ENCODE measurements at regions not wholly inside any gene's neighbourhood (a gene's known extent, or its start where the extent isn't known, plus 50 kb on each side); places are given as distances from the start of the nearest gene placed in this dataset.

GRCh38 chr3:180855364-180855763 is 57.1 kb upstream of the FXR1 start:
- no peak for DNase-seq
- POLR2A ChIA-PET (ENCODE audit: unreplicated experiment): interaction anchor here (0.6 kb wide), 1 partner anchor 57 kb away, joined by 32 read pairs; the partner anchor contains the start of gene FXR1

GRCh38 chr3:180855956-180856355 is 56.5 kb upstream of the FXR1 start:
- H2AFZ ChIP-seq: no peak overlapping the region
- H3K36me3 ChIP-seq (ENCODE audit: low read depth): no peaks in the 10 kb centered on the region
- CTCF ChIA-PET: interaction anchor here (0.6 kb wide), 1 partner anchor 40 kb away, joined by 3 read pairs; no protein-coding TSS in a partner anchor
- no peaks in the 10 kb centered on the region for H3K79me2 ChIP-seq (ENCODE audit: low read depth)
- intact Hi-C loops (cut with micrococcal nuclease; ENCODE audit: unreplicated experiment): no loop called here
- DNase-seq: no peak
- no peaks in the 10 kb centered on the region for H3K9me2 ChIP-seq (ENCODE audit: insufficient read depth)
- no peaks in the 10 kb centered on the region for H3K4me1 ChIP-seq (replicated peaks; ENCODE audit: insufficient read depth)
- no peak overlapping the region for H3K4me2 ChIP-seq
- TF ChIP-seq, protein P1, sequence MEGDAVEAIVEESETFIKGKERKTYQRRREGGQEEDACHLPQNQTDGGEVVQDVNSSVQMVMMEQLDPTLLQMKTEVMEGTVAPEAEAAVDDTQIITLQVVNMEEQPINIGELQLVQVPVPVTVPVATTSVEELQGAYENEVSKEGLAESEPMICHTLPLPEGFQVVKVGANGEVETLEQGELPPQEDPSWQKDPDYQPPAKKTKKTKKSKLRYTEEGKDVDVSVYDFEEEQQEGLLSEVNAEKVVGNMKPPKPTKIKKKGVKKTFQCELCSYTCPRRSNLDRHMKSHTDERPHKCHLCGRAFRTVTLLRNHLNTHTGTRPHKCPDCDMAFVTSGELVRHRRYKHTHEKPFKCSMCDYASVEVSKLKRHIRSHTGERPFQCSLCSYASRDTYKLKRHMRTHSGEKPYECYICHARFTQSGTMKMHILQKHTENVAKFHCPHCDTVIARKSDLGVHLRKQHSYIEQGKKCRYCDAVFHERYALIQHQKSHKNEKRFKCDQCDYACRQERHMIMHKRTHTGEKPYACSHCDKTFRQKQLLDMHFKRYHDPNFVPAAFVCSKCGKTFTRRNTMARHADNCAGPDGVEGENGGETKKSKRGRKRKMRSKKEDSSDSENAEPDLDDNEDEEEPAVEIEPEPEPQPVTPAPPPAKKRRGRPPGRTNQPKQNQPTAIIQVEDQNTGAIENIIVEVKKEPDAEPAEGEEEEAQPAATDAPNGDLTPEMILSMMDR (conservative IDR thresholded peaks at IDR 0.05): no peak
- no peak for TF ChIP-seq EZH2 (IDR thresholded peaks at IDR 0.05; ENCODE audit: low read depth)
- H4K20me1 ChIP-seq (ENCODE audit: insufficient read depth): no peaks in the 10 kb centered on the region
- no peaks in the 10 kb centered on the region; the same call in 1 of the 2 replicates for H3K9me3 ChIP-seq (ENCODE audit: insufficient read depth, low read depth)
- POLR2A ChIA-PET (ENCODE audit: unreplicated experiment): interaction anchor here (0.6 kb wide), 1 partner anchor 57 kb away, joined by 32 read pairs; the partner anchor contains the start of gene FXR1
- H3K4me3 ChIP-seq: no peak overlapping the region
- no peaks in the 10 kb centered on the region for H3K27me3 ChIP-seq (ENCODE audit: insufficient read depth, low read depth)
- no TSS peak for BruUV-seq (replicated peaks)
- no peak overlapping the region for H3K27ac ChIP-seq
- H3F3A ChIP-seq (ENCODE audit: insufficient read depth, low read depth): no peaks in the 10 kb centered on the region

More at GRCh38 chr3:180855364-180855763, 57.1 kb upstream of the FXR1 start:
- no peak overlapping the region for H3K27ac ChIP-seq
- H3K9me3 ChIP-seq (ENCODE audit: insufficient read depth, low read depth): no peaks in the 10 kb centered on the region; the same call in 1 of the 2 replicates
- no peak overlapping the region for H3K4me2 ChIP-seq
- no peak overlapping the region for H2AFZ ChIP-seq
- TF ChIP-seq EZH2 (IDR thresholded peaks at IDR 0.05; ENCODE audit: low read depth): no peak
- TF ChIP-seq, protein P1 (conservative IDR thresholded peaks at IDR 0.05): peak; percentile 60
- intact Hi-C loops (cut with micrococcal nuclease; ENCODE audit: unreplicated experiment): no loop called here
- H3K4me1 ChIP-seq (replicated peaks; ENCODE audit: insufficient read depth): no peaks in the 10 kb centered on the region
- H3F3A ChIP-seq (ENCODE audit: insufficient read depth, low read depth): no peaks in the 10 kb centered on the region
- no TSS peak for BruUV-seq (replicated peaks)
- CTCF ChIA-PET: no interaction called here
- no peaks in the 10 kb centered on the region for H3K27me3 ChIP-seq (ENCODE audit: insufficient read depth, low read depth)
- no peak overlapping the region for H3K4me3 ChIP-seq
- H3K9me2 ChIP-seq (ENCODE audit: insufficient read depth): no peaks in the 10 kb centered on the region
- H4K20me1 ChIP-seq (ENCODE audit: insufficient read depth): no peaks in the 10 kb centered on the region
- no peaks in the 10 kb centered on the region for H3K79me2 ChIP-seq (ENCODE audit: low read depth)
- no peaks in the 10 kb centered on the region for H3K36me3 ChIP-seq (ENCODE audit: low read depth)

- Histone ChIP-seq H3K27ac (no peak overlapping the region), H3K9me3 (ENCODE audit: insufficient read depth, low read depth) (no peaks in the 10 kb centered on the region; the same call in 1 of the 2 replicates), H3K36me3 (ENCODE audit: low read depth) (no peaks in the 10 kb centered on the region), H3K27me3 (ENCODE audit: insufficient read depth, low read depth) (no peaks in the 10 kb centered on the region), H4K20me1 (ENCODE audit: insufficient read depth) (no peaks in the 10 kb centered on the region), H3K9me2 (ENCODE audit: insufficient read depth) (no peaks in the 10 kb centered on the region), H3K4me3 (no peak overlapping the region), H3F3A (ENCODE audit: insufficient read depth, low read depth) (no peaks in the 10 kb centered on the region), H2AFZ (no peak overlapping the region), H3K79me2 (ENCODE audit: low read depth) (no peaks in the 10 kb centered on the region), H3K4me2 (no peak overlapping the region), H3K4me1 (replicated peaks; ENCODE audit: insufficient read depth) (no peaks in the 10 kb centered on the region)
- no peak for TF ChIP-seq EZH2 (IDR thresholded peaks at IDR 0.05; ENCODE audit: low read depth)
- TF ChIP-seq, protein P1 (conservative IDR thresholded peaks at IDR 0.05): no peak
- intact Hi-C loops (cut with micrococcal nuclease; ENCODE audit: unreplicated experiment): no loop called here
- no peak for DNase-seq
- ChIA-PET POLR2A (ENCODE audit: unreplicated experiment) (no interaction called here), CTCF (no interaction called here)
- no TSS peak for BruUV-seq (replicated peaks)
Measured at GRCh38 chr3:180860180-180860858, 52.2 kb upstream of the FXR1 start.

All from PC-9 (cell line).